HG03066 (cell line): ENCODE measurements at regions not wholly inside any gene's neighbourhood (a gene's known extent, or its start where the extent isn't known, plus 50 kb on each side); places are given as distances from the start of the nearest gene placed in this dataset.
"Not testable (repeated sequence)": the region's sequence is repeated elsewhere in the genome, so short reads cannot be mapped to it uniquely, and the experiment has no call there.

Experiments used
- ATAC-seq: cut with Tn5 transposase; IDR thresholded peaks from one replicate; pipeline ENCODE4 v1.9.1; 2021; ENCODE audit warnings: low read depth; ENCODE audit not compliant: unreplicated experiment

GRCh38 chr13:40342461-40342860 is 324.0 kb downstream of the FOXO1 start:
- no peak for ATAC-seq

- ATAC-seq = no peak
Measured at GRCh38 chr13:40342901-40343300, 323.5 kb downstream of the FOXO1 start.

GRCh38 chr13:40343550-40344269 is 322.7 kb downstream of the FOXO1 start:
- no peak for ATAC-seq

GRCh38 chr13:40344270-40345148 is 321.9 kb downstream of the FOXO1 start:
- no peak for ATAC-seq

- ATAC-seq = no peak
Measured at GRCh38 chr13:40345149-40345514, 321.3 kb downstream of the FOXO1 start.

- no peak for ATAC-seq
Measured at GRCh38 chr13:40345654-40346372, 320.6 kb downstream of the FOXO1 start.

- no peak for ATAC-seq
Measured at GRCh38 chr13:40346592-40346991, 319.8 kb downstream of the FOXO1 start.

GRCh38 chr13:40348096-40348679 is 318.3 kb downstream of the FOXO1 start:
- no peak for ATAC-seq

- ATAC-seq = no peak
Measured at GRCh38 chr13:40350283-40350992, 316.0 kb downstream of the FOXO1 start.

GRCh38 chr13:40351537-40352379 is 314.7 kb downstream of the FOXO1 start:
- ATAC-seq = no peak

- ATAC-seq = no peak
Measured at GRCh38 chr13:40352380-40352778, 314.1 kb downstream of the FOXO1 start.

GRCh38 chr13:40352802-40353562 is 313.5 kb downstream of the FOXO1 start:
- no peak for ATAC-seq

GRCh38 chr13:40355126-40355724 is 311.2 kb downstream of the FOXO1 start:
- ATAC-seq = no peak

- no peak for ATAC-seq
Measured at GRCh38 chr13:40356011-40356410, 310.4 kb downstream of the FOXO1 start.

- not testable (repeated sequence) for ATAC-seq
Measured at GRCh38 chr13:40356458-40356857, 310.0 kb downstream of the FOXO1 start.

- ATAC-seq = no peak
Measured at GRCh38 chr13:40362502-40362901, 303.9 kb downstream of the FOXO1 start.

- no peak for ATAC-seq
Measured at GRCh38 chr13:40363653-40364052, 302.8 kb downstream of the FOXO1 start.

- no peak for ATAC-seq
Measured at GRCh38 chr13:40366119-40366518, 300.3 kb downstream of the FOXO1 start.
